ENCODE measurements at regions not wholly inside any gene's neighbourhood (a gene's known extent, or its start where the extent isn't known, plus 50 kb on each side); places are given as distances from the start of the nearest gene placed in this dataset.

DNA sequence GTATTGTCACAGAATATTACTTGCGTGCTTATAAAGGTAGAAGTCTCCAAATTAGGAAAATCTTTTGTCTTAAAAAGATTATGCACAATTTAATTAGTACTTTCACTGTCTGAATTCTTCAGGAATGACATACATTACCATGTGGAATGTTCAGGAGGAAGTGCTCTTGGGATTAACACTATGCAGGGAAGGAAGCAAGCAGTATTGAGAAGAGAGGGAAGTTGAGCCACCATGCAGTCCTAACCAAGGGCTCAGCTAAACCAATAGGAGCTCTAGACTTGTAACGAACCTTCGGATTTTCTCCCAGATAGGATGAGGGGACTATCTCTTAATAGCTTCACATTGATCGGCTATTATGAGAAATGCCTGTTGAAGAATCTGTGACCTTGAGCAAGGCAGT is 918.4 kb upstream of the MANEA start:
- intact Hi-C loops (cut with micrococcal nuclease; ENCODE audit: unreplicated experiment) (no loop called here), in situ Hi-C loops (cut with HindIII; ENCODE audit: low pct_unique_long_range_greater_than_20kb, low sequenced_read_pairs) (no loop called here)
- Histone ChIP-seq H3K27ac (ENCODE audit: low read length) (no peak overlapping the region), H3K4me1 (ENCODE audit: control insufficient read depth, insufficient read depth, low read length) (no peaks in the 10 kb centered on the region), H3K27me3 (ENCODE audit: control insufficient read depth, insufficient read depth, low read length) (no peaks in the 10 kb centered on the region), H3K9me3 (ENCODE audit: control insufficient read depth, insufficient read depth, low read depth, low read length) (no peaks in the 10 kb centered on the region), H3K4me3 (ENCODE audit: low read depth in 2 of 2, low read length in 2 of 2) (no peak overlapping the region), H3K36me3 (ENCODE audit: control insufficient read depth, insufficient read depth, low read length) (no peaks in the 10 kb centered on the region)
- DNase-seq (ENCODE audit: low read depth, low spot score) (no peak), ATAC-seq (no peak)
- POLR2A ChIA-PET: no interaction called here
- CTCF ChIA-PET: no interaction called here
- no TSS peak for BruUV-seq (replicated peaks)
- TF ChIP-seq TCF7L2 (IDR thresholded peaks at IDR 0.05; ENCODE audit: low read depth, low read length) (no peak), SIN3A (IDR thresholded peaks at IDR 0.05; ENCODE audit: borderline replicate concordance, insufficient read depth, low read depth, low read length) (no peak), POLR2AphosphoS5 (IDR thresholded peaks at IDR 0.05; ENCODE audit: low read depth, low read length) (no peak)
- TF ChIP-seq, protein P1, sequence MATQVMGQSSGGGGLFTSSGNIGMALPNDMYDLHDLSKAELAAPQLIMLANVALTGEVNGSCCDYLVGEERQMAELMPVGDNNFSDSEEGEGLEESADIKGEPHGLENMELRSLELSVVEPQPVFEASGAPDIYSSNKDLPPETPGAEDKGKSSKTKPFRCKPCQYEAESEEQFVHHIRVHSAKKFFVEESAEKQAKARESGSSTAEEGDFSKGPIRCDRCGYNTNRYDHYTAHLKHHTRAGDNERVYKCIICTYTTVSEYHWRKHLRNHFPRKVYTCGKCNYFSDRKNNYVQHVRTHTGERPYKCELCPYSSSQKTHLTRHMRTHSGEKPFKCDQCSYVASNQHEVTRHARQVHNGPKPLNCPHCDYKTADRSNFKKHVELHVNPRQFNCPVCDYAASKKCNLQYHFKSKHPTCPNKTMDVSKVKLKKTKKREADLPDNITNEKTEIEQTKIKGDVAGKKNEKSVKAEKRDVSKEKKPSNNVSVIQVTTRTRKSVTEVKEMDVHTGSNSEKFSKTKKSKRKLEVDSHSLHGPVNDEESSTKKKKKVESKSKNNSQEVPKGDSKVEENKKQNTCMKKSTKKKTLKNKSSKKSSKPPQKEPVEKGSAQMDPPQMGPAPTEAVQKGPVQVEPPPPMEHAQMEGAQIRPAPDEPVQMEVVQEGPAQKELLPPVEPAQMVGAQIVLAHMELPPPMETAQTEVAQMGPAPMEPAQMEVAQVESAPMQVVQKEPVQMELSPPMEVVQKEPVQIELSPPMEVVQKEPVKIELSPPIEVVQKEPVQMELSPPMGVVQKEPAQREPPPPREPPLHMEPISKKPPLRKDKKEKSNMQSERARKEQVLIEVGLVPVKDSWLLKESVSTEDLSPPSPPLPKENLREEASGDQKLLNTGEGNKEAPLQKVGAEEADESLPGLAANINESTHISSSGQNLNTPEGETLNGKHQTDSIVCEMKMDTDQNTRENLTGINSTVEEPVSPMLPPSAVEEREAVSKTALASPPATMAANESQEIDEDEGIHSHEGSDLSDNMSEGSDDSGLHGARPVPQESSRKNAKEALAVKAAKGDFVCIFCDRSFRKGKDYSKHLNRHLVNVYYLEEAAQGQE (IDR thresholded peaks at IDR 0.05; ENCODE audit: insufficient read depth in 1 of 2, low read depth in 2 of 2, low read length in 1 of 2): no peak
- TF ChIP-seq, protein P2, sequence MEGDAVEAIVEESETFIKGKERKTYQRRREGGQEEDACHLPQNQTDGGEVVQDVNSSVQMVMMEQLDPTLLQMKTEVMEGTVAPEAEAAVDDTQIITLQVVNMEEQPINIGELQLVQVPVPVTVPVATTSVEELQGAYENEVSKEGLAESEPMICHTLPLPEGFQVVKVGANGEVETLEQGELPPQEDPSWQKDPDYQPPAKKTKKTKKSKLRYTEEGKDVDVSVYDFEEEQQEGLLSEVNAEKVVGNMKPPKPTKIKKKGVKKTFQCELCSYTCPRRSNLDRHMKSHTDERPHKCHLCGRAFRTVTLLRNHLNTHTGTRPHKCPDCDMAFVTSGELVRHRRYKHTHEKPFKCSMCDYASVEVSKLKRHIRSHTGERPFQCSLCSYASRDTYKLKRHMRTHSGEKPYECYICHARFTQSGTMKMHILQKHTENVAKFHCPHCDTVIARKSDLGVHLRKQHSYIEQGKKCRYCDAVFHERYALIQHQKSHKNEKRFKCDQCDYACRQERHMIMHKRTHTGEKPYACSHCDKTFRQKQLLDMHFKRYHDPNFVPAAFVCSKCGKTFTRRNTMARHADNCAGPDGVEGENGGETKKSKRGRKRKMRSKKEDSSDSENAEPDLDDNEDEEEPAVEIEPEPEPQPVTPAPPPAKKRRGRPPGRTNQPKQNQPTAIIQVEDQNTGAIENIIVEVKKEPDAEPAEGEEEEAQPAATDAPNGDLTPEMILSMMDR (IDR thresholded peaks at IDR 0.05): no peak

DNA sequence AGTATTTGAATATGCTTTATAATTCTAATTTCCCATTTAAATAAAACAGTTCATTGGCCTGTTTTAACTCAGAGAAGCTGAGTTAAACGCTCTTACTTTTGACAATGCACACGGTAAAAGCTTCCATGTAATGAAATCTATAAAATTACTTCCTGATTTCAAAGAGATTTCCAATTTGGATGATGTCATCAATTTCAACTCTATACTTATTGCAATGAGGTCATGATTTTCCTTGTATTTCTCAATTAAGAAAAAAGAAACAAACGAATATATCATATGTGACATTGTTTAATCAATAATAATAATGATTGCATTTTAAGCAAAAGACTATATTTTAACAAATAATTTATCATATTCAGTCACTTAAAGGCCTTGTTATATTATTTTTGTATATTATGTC is 926.1 kb upstream of the MANEA start:
- POLR2A ChIA-PET: no interaction called here

More for the DNA sequence above, 926.1 kb upstream of the MANEA start:
- H3K27me3 ChIP-seq (ENCODE audit: control insufficient read depth, insufficient read depth, low read length): no peaks in the 10 kb centered on the region
- DNase-seq (ENCODE audit: low read depth, low spot score): no peak
- BruUV-seq (replicated peaks): no TSS peak
- no peaks in the 10 kb centered on the region for H3K4me1 ChIP-seq (ENCODE audit: control insufficient read depth, insufficient read depth, low read length)
- no peaks in the 10 kb centered on the region; the same call in 1 of the 2 replicates for H3K36me3 ChIP-seq (ENCODE audit: control insufficient read depth, insufficient read depth, low read length)
- H3K4me3 ChIP-seq (ENCODE audit: low read depth in 2 of 2, low read length in 2 of 2): no peak overlapping the region
- no peak overlapping the region for H3K27ac ChIP-seq (ENCODE audit: low read length)
- ATAC-seq: no peak
- intact Hi-C loops (cut with micrococcal nuclease; ENCODE audit: unreplicated experiment): no loop called here
- TF ChIP-seq, protein P1 (IDR thresholded peaks at IDR 0.05; ENCODE audit: insufficient read depth in 1 of 2, low read depth in 2 of 2, low read length in 1 of 2): no peak
- no peak for TF ChIP-seq TCF7L2 (IDR thresholded peaks at IDR 0.05; ENCODE audit: low read depth, low read length)
- no peak for TF ChIP-seq SIN3A (IDR thresholded peaks at IDR 0.05; ENCODE audit: borderline replicate concordance, insufficient read depth, low read depth, low read length)
- TF ChIP-seq POLR2AphosphoS5 (IDR thresholded peaks at IDR 0.05; ENCODE audit: low read depth, low read length): no peak
- TF ChIP-seq, protein P2 (IDR thresholded peaks at IDR 0.05): no peak
- no peaks in the 10 kb centered on the region for H3K9me3 ChIP-seq (ENCODE audit: control insufficient read depth, insufficient read depth, low read depth, low read length)
- CTCF ChIA-PET: no interaction called here
- in situ Hi-C loops (cut with HindIII; ENCODE audit: low pct_unique_long_range_greater_than_20kb, low sequenced_read_pairs): no loop called here
